ENCODE measurements at regions not wholly inside any gene's neighbourhood (a gene's known extent, or its start where the extent isn't known, plus 50 kb on each side); places are given as distances from the start of the nearest gene placed in this dataset.

GRCh38 chr1:219398815-219399396 is 214.0 kb downstream of the ZC3H11B start:
- TF ChIP-seq CTCF (IDR thresholded peaks at IDR 0.05), result no peak
- TF ChIP-seq ZNF232 (CRISPR knock-in tag; IDR thresholded peaks at IDR 0.05), result no peak
- no peak for TF ChIP-seq TCF7 (CRISPR knock-in tag; IDR thresholded peaks at IDR 0.05; ENCODE audit: low read depth)
- no peak for TF ChIP-seq USF2 (CRISPR knock-in tag; IDR thresholded peaks at IDR 0.05)
- no peak for TF ChIP-seq ELF4 (CRISPR knock-in tag; IDR thresholded peaks at IDR 0.05; ENCODE audit: low read depth)
- no peak for TF ChIP-seq CREB1 (CRISPR knock-in tag; IDR thresholded peaks at IDR 0.05)
- TF ChIP-seq IRF2 (CRISPR knock-in tag; IDR thresholded peaks at IDR 0.05; ENCODE audit: borderline replicate concordance, low read depth), result no peak
- TF ChIP-seq ETV6 (CRISPR knock-in tag; IDR thresholded peaks at IDR 0.05), result no peak
- no peak for TF ChIP-seq ZNF425 (CRISPR knock-in tag; conservative IDR thresholded peaks at IDR 0.05)
- no peak for TF ChIP-seq SP1 (CRISPR knock-in tag; conservative IDR thresholded peaks at IDR 0.05)
- no peak for TF ChIP-seq GTF2I (CRISPR knock-in tag; conservative IDR thresholded peaks at IDR 0.05)
- no peak for TF ChIP-seq AFF4 (CRISPR knock-in tag; IDR thresholded peaks at IDR 0.05; ENCODE audit: borderline replicate concordance)
